HEK293 (cell line): ENCODE measurements at regions not wholly inside any gene's neighbourhood (a gene's known extent, or its start where the extent isn't known, plus 50 kb on each side); places are given as distances from the start of the nearest gene placed in this dataset.

ENCODE experiments used
- CTCF ChIA-PET: fragments of 350-600 bp; formaldehyde crosslinking; extraction: SDS; loops from one replicate; lab custom pipeline; 2021; ENCODE audit warnings: antibody characterized with exemption; lab: Yijun Ruan, JAX
- POLR2A ChIA-PET: fragments of 300-600 bp; formaldehyde crosslinking; extraction: SDS; loops from one replicate; lab custom pipeline; 2020; ENCODE audit warnings: antibody characterized with exemption, inconsistent platforms; lab: Yijun Ruan, JAX
- H3K27ac ChIP-seq: fragments of 200-500 bp; sonication (Bioruptor generic); 2 replicates; pipeline ENCODE4 v1.5.1; 2014; ENCODE audit warnings: low read depth, low read length, control low read depth, inconsistent platforms; ENCODE audit errors: extremely low read depth
- H3K36me3 ChIP-seq, 2 experiments: fragments of 200-500 bp in 1 of 2; sonication (Bioruptor generic) in 1 of 2; 1 replicate in 1 of 2; 2 replicates in 1 of 2; pipeline ENCODE4 v1.5.1; 2014 to 2017; ENCODE audit warnings: inconsistent platforms in 2 of 2, low read length in 2 of 2; ENCODE audit not compliant: control insufficient read depth in 2 of 2, insufficient read depth in 1 of 2
- H3K4me1 ChIP-seq: fragments of 200-500 bp; sonication (Bioruptor generic); 2 replicates; pipeline ENCODE4 v1.5.1; 2014; ENCODE audit warnings: mild to moderate bottlenecking, low read length, inconsistent platforms; ENCODE audit not compliant: control insufficient read depth, insufficient read depth
- H3K4me3 ChIP-seq: 2 replicates; pipeline ENCODE4 v1.5.1; 2011; ENCODE audit warnings: low read depth, mild to moderate bottlenecking, control low read depth, low read length, moderate library complexity
- H3K9me3 ChIP-seq: fragments of 200-500 bp; sonication (Bioruptor generic); 2 replicates; pipeline ENCODE4 v1.5.1; 2014; ENCODE audit warnings: low read depth, low read length, inconsistent platforms; ENCODE audit not compliant: control insufficient read depth, insufficient read depth
- FEZF1 ChIP-seq: fragments of 450-650 bp; formaldehyde crosslinking; IDR thresholded peaks from 2 replicates; pipeline ENCODE4 v1.5.1; 2016; ENCODE audit warnings: missing biosample characterization, missing genetic modification characterization
- GLI4 ChIP-seq: fragments of 450-650 bp; formaldehyde crosslinking; IDR thresholded peaks from 2 replicates; pipeline ENCODE4 v1.5.1; 2016; ENCODE audit warnings: missing biosample characterization, missing genetic modification characterization
- HOXD13 ChIP-seq: sonication (generic); formaldehyde crosslinking; IDR thresholded peaks from 2 replicates; pipeline ENCODE4 v1.8.0; 2022; ENCODE audit warnings: missing genetic modification reagents, borderline replicate concordance
- IKZF3 ChIP-seq: fragments of 450-650 bp; IDR thresholded peaks from 2 replicates; pipeline ENCODE4 v1.5.0; 2018; ENCODE audit warnings: missing biosample characterization, mild to moderate bottlenecking, missing genetic modification characterization, moderate library complexity
- OSR2 ChIP-seq: fragments of 450-650 bp; formaldehyde crosslinking; IDR thresholded peaks from 2 replicates; pipeline ENCODE4 v1.5.1; 2016; ENCODE audit warnings: missing biosample characterization, missing genetic modification characterization
- ZFP69B ChIP-seq: fragments of 450-650 bp; formaldehyde crosslinking; IDR thresholded peaks from 2 replicates; pipeline ENCODE4 v1.5.1; 2016; ENCODE audit warnings: missing biosample characterization, missing genetic modification characterization
- ZNF112 ChIP-seq: fragments of 450-650 bp; formaldehyde crosslinking; IDR thresholded peaks from 2 replicates; pipeline ENCODE4 v1.5.0; 2017; ENCODE audit warnings: missing biosample characterization, missing genetic modification characterization
- ZNF148 ChIP-seq: fragments of 450-650 bp; formaldehyde crosslinking; IDR thresholded peaks from 2 replicates; pipeline ENCODE4 v1.5.0; 2017; ENCODE audit warnings: missing biosample characterization, missing genetic modification characterization, borderline replicate concordance
- ZNF214 ChIP-seq: fragments of 450-650 bp; formaldehyde crosslinking; IDR thresholded peaks from 2 replicates; pipeline ENCODE4 v1.5.1; 2017; ENCODE audit warnings: missing biosample characterization, mild to moderate bottlenecking, missing genetic modification characterization, borderline replicate concordance
- ZNF239 ChIP-seq: fragments of 450-650 bp; formaldehyde crosslinking; IDR thresholded peaks from 2 replicates; pipeline ENCODE4 v1.5.1; 2016; ENCODE audit warnings: missing biosample characterization, missing genetic modification characterization
- ZNF24 ChIP-seq: fragments of 450-650 bp; formaldehyde crosslinking; IDR thresholded peaks from 2 replicates; pipeline ENCODE4 v1.5.1; 2016; ENCODE audit warnings: missing biosample characterization, missing genetic modification characterization
- ZNF248 ChIP-seq: fragments of 450-650 bp; formaldehyde crosslinking; IDR thresholded peaks from 2 replicates; pipeline ENCODE4 v1.5.1; 2017; ENCODE audit warnings: missing biosample characterization, missing genetic modification characterization
- ZNF558 ChIP-seq: fragments of 450-650 bp; formaldehyde crosslinking; IDR thresholded peaks from 2 replicates; pipeline ENCODE4 v1.5.1; 2016; ENCODE audit warnings: missing biosample characterization, missing genetic modification characterization
- ZNF645 ChIP-seq: fragments of 450-650 bp; formaldehyde crosslinking; IDR thresholded peaks from 2 replicates; pipeline ENCODE4; 2016; ENCODE audit warnings: missing biosample characterization, missing genetic modification characterization
- ZSCAN4 ChIP-seq: fragments of 450-650 bp; formaldehyde crosslinking; IDR thresholded peaks from 2 replicates; pipeline ENCODE4 v1.5.1; 2017; ENCODE audit warnings: missing biosample characterization, missing genetic modification characterization
- TF ChIP-seq, protein P1 (sequence below): fragments of 450-650 bp; formaldehyde crosslinking; IDR thresholded peaks from 2 replicates; pipeline ENCODE4 v1.5.1; 2017; ENCODE audit warnings: missing biosample characterization, missing genetic modification characterization
- TF ChIP-seq, protein P2 (sequence below): fragments of 450-650 bp; formaldehyde crosslinking; IDR thresholded peaks from 2 replicates; pipeline ENCODE4 v1.5.1; 2016; ENCODE audit warnings: missing biosample characterization, missing genetic modification characterization
- TF ChIP-seq, protein P3 (sequence below): fragments of 450-650 bp; formaldehyde crosslinking; IDR thresholded peaks from 2 replicates; pipeline ENCODE4 v1.5.1; 2016; ENCODE audit warnings: missing biosample characterization, missing genetic modification characterization, borderline replicate concordance

GRCh38 chr2:39512941-39513340, 75.9 kb upstream of the MAP4K3 start:
- CTCF ChIA-PET = interaction anchor here (0.6 to 4.6 kb wide), 12 partner anchors 11 to 1473 kb away, joined by 3 to 38 read pairs (median 3); no protein-coding TSS in a partner anchor
- no peak overlapping the region for H3K4me3 ChIP-seq
- H3K9me3 ChIP-seq = no peaks in the 10 kb centered on the region
- H3K4me1 ChIP-seq = peaks cover 3% of the 10 kb centered on the region; the same call in 1 of the 2 replicates
- H3K27ac ChIP-seq = no peak overlapping the region
- TF ChIP-seq OSR2 = no peak
- TF ChIP-seq ZNF558 = no peak
- TF ChIP-seq, protein P1, sequence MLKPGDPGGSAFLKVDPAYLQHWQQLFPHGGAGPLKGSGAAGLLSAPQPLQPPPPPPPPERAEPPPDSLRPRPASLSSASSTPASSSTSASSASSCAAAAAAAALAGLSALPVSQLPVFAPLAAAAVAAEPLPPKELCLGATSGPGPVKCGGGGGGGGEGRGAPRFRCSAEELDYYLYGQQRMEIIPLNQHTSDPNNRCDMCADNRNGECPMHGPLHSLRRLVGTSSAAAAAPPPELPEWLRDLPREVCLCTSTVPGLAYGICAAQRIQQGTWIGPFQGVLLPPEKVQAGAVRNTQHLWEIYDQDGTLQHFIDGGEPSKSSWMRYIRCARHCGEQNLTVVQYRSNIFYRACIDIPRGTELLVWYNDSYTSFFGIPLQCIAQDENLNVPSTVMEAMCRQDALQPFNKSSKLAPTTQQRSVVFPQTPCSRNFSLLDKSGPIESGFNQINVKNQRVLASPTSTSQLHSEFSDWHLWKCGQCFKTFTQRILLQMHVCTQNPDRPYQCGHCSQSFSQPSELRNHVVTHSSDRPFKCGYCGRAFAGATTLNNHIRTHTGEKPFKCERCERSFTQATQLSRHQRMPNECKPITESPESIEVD (tag by site-specific recombination) = no peak
- no peak for TF ChIP-seq IKZF3
- TF ChIP-seq GLI4 (tag by site-specific recombination) = no peak
- no peak for TF ChIP-seq ZNF214 (tag by site-specific recombination)
- TF ChIP-seq ZNF148 (tag by site-specific recombination) = no peak
- TF ChIP-seq, protein P2, sequence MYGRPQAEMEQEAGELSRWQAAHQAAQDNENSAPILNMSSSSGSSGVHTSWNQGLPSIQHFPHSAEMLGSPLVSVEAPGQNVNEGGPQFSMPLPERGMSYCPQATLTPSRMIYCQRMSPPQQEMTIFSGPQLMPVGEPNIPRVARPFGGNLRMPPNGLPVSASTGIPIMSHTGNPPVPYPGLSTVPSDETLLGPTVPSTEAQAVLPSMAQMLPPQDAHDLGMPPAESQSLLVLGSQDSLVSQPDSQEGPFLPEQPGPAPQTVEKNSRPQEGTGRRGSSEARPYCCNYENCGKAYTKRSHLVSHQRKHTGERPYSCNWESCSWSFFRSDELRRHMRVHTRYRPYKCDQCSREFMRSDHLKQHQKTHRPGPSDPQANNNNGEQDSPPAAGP (tag by site-specific recombination) = no peak
- TF ChIP-seq ZNF239 = no peak
- TF ChIP-seq ZNF248 (tag by site-specific recombination) = no peak
- no peak for TF ChIP-seq ZSCAN4 (tag by site-specific recombination)
- TF ChIP-seq ZNF24 = no peak
- TF ChIP-seq ZNF645 (tag by site-specific recombination) = no peak
- no peak for TF ChIP-seq FEZF1
- no peak for TF ChIP-seq ZFP69B
- TF ChIP-seq, protein P3, sequence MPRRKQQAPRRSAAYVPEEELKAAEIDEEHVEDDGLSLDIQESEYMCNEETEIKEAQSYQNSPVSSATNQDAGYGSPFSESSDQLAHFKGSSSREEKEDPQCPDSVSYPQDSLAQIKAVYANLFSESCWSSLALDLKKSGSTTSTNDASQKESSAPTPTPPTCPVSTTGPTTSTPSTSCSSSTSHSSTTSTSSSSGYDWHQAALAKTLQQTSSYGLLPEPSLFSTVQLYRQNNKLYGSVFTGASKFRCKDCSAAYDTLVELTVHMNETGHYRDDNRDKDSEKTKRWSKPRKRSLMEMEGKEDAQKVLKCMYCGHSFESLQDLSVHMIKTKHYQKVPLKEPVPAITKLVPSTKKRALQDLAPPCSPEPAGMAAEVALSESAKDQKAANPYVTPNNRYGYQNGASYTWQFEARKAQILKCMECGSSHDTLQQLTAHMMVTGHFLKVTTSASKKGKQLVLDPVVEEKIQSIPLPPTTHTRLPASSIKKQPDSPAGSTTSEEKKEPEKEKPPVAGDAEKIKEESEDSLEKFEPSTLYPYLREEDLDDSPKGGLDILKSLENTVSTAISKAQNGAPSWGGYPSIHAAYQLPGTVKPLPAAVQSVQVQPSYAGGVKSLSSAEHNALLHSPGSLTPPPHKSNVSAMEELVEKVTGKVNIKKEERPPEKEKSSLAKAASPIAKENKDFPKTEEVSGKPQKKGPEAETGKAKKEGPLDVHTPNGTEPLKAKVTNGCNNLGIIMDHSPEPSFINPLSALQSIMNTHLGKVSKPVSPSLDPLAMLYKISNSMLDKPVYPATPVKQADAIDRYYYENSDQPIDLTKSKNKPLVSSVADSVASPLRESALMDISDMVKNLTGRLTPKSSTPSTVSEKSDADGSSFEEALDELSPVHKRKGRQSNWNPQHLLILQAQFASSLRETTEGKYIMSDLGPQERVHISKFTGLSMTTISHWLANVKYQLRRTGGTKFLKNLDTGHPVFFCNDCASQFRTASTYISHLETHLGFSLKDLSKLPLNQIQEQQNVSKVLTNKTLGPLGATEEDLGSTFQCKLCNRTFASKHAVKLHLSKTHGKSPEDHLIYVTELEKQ (tag by site-specific recombination) = no peak
- no peak for TF ChIP-seq ZNF112
- TF ChIP-seq HOXD13 = no peak
- H3K36me3 ChIP-seq = no peaks in the 10 kb centered on the region
- POLR2A ChIA-PET = no interaction called here
